ENCODE measurements at regions not wholly inside any gene's neighbourhood (a gene's known extent, or its start where the extent isn't known, plus 50 kb on each side); places are given as distances from the start of the nearest gene placed in this dataset.

DNA sequence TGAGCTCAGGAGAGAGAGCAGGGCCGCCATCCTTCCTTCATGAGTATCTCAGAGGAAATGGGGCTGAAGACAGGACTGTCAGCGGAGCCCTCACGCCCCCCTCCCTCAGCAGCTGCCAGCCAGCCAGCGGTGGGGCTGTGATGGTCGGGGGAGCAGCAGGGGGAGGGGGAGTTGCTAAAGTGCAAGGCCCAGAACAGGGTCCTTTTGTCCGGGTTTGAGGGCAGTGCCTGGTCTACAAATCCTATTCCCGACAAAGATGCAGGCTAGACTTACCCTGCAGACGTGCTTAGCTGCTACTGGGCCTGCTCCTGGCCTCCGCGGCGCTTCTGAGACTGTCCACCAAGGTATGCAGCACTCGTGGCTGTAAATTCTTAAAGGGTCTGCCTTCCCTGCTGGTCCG, 593.4 kb upstream of the CDH4 start:
- no peak for DNase-seq

- DNase-seq = no peak
Measured at GRCh38 chr20:60659240-60659639, 592.8 kb upstream of the CDH4 start.

DNA sequence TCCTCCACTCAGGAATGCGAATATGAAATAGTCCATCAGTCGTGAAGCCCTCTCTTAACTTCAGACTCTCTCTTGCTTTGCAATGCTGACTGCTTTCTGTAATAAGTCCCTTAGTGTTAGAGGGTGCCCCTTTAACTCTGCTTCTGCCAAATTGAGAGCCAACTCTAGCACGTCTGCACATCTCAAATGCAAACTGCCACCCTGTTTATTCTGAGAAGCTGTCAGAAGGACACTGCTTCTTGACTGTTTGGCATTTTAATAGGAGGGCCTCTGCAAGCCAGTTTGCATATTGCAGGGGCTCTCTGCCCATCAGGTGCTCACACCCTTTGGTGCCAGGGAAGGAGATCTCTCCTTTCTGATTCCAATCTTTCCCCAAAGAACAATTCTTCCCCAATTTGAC, 589.8 kb upstream of the CDH4 start:
- DNase-seq = no peak

- DNase-seq = no peak
Measured at GRCh38 chr20:60664106-60664505, 588.0 kb upstream of the CDH4 start.

DNA sequence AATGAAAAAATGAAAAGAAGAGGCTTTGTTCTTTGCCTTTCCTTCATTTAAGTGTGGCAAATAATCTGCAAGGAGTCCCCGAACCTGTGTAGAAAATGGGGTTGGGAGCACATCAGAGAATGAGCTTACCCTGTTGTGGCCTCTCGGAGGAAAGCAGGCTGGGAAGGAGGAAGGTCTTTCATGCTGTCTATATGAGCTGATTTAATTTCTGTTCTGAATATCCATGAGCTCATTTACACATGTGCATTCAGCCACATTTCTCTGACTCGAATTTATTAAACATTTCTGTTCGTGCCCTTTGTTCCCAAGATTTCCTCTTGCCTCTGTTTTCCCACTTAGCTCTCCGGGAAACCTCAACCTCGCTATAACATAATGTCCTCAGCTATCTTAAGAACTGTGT, 584.4 kb upstream of the CDH4 start:
- no peak for DNase-seq

GRCh38 chr20:60669211-60669610, 582.9 kb upstream of the CDH4 start:
- no peak for DNase-seq

DNA sequence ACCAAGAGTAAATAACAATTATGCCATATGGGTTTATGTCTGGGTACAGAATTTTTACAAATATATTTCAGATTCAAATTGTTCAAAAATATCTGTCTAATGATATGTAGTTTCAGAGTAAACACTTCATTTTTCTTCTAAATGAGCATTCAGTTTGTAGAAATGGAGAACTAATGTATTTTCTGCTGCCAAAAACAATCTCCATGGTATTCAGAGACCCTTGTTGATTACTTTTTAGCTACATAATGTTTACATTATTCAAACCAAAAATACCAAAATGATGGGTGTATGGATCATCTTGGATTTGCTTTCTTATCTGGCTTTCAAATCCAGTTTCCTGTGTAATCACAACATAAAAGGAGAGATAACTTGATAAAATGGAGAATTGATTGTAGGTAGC, 576.0 kb upstream of the CDH4 start:
- DNase-seq = no peak

- no peak for DNase-seq
Measured at GRCh38 chr20:60677819-60678218, 574.2 kb upstream of the CDH4 start.

GRCh38 chr20:60680554-60680953, 571.5 kb upstream of the CDH4 start:
- no peak for DNase-seq

DNA sequence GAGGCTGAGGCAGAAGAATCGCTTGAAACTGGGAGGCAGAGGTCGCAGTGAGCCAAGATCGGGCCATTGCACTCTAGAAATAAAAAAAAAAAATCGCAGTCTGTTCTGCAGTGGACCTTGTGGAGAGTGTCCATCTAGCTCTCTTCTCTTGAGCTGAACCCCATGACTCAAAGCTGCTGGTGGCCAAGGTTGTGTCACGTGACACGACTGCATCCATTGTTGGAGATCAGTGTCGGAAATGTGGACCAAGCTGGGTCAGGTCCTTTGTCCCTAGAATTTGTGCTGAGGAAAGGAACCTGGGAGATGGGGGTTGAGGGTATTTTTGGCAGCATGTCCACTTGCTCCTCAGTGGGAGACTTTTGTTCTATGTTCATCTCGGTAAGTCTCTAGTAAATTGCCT, 564.8 kb upstream of the CDH4 start:
- DNase-seq = no peak

DNA sequence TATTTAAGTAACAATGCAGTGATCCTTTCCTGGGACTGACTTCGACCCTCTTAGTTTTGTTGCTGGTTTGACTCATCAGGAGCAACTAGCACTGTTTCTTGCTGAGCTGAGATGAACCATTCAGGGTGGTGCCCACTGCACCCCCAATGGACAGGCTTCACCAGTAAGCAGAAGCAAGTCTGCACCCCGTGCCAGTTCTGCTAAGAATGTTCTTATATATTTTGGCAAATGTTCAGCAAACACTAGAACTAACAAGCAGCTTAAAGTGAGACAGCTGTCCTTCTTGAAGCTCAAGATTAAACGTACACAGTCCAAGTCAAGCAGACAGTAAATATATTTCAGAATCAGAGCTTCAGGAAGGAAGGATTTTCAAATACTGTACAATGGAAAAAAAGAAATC, 561.3 kb upstream of the CDH4 start:
- DNase-seq = no peak

DNA sequence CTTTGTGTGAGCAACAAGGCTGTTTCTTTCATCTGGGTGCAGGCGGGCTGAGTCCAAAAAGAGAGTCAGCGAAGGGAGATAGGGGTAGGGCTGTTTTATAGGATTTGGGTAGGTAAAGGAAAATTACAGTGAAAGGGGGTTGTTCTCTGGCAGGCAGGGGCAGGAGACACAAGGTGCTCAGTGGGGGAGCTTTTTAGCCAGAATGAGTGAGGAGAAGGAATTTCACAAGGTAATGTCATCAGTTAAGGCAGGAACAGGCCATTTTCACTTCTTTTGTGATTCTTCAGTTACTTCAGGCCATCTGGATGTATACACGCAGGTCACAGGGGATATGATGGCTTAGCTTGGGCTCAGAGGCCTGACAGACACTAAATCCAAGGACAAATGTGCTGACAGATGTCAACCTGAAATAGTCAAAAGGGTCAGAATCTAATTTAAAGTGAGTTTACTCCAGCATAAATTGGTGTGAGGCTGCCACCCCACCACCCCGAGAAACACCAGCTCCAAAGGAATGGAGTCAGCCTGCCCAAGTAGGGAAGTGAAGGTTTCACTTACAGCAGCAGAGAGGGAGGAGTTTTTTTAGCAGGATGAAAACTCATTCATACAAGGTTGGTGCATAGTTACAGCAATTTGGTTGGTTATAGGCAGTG, 560.0 kb upstream of the CDH4 start:
- DNase-seq = no peak

DNA sequence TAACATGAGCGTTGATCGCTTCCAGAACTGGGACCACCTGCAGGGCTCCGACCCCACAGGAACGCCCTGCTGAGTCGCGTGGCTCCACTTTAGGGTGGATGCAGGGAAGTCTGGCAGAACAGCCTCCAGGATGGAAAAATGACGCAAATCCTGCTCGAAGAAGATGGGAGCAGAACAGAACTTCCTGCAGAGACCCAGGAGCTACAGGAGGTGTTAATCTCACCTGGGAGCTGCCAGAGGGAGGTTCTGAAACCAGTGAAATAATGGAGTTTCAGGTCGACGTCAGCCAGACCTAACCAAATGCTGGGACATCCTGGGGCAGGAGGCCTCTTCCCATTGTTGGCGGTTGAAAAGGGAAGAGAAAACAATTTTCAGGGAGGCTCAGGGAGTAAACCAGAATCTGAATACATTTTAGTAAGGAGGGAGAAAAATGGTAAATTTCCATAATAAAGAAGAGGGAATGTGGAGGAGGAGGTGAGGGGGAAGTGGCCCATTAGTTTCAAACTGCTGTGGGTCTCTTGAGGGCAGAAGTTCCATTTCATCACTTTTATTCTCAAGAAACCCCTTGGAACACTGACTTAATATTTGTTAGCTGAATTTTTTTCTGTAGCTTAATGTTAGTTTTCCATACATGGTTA, 558.4 kb upstream of the CDH4 start:
- DNase-seq = no peak

DNA sequence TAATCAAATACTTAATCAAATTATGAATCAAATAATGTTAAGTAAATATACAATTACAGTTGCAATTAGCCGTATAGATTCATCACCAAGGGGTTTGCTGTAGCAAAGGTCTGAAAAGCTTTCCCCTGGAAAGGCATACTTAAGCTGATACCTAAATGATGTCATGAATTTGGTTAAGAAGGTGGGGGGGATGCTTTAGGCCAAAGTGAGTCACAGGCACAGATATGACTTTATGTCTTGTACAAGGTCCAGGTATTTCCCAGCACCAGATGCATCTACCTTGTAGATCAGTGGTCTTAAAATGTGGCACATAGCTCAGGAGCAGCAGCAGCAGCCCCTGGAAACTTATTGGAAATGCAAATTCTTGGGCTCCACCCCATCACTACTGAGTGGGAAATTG, 557.3 kb upstream of the CDH4 start:
- no peak for DNase-seq

DNA sequence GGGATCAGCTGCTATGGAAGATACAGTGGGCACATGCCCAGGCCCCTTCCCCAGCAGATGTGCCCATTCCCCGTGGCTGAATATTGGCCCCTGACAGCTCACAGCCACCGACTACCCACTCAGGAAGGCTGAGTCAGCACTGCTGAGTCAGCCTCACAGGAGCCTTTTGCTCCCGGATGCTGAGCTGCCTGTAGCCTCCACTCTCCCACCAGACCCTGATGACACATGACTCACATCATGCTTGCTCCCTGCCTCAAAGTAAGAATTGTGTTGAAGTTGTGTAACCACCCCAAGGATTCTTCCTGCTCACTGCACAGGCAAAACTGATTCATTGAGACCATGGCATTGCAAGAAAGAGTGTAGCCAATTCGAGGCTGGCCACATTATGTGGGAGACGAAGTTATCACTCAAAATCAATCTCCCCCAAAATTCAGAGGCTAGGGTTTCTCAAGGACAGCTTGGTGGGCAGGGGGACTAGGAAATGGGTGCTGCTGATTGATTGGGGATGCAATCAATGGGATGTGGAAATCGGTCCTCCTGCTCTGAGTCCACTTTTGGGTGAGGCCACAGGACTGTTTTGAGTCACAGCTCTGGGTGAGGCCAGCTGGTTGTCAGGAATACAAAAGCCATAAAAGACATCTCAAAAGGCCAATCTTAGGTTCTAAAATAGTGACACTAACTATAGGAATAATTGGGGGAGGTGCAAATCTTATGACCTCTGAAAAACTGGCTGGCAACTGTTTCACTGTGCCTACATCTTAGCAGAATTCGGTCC, 556.6 kb upstream of the CDH4 start:
- no peak for DNase-seq

DNA sequence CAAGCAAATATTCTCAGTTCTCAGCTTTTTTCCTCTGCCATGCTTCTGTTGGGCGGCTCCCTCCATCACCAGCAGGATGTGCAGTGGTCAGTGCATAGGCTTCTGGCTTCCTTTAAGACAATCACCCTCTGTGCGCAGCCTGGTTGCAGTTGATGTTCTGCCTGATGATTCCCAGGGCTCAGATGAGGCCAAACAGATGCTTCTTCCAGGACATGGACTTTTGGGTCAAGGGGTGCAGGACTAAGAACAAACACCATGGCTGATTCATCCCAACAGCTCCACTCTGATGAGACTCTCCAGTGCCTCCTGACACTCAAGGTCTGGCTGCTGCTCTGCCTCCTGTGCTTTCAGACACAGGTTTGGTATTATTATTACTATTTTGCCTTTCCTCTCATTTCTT, 554.8 kb upstream of the CDH4 start:
- DNase-seq = no peak

GRCh38 chr20:60700728-60701127, 551.3 kb upstream of the CDH4 start:
- no peak for DNase-seq

GRCh38 chr20:60704147-60704546, 547.9 kb upstream of the CDH4 start:
- no peak for DNase-seq

GRCh38 chr20:60713396-60713795, 538.7 kb upstream of the CDH4 start:
- no peak for DNase-seq

DNA sequence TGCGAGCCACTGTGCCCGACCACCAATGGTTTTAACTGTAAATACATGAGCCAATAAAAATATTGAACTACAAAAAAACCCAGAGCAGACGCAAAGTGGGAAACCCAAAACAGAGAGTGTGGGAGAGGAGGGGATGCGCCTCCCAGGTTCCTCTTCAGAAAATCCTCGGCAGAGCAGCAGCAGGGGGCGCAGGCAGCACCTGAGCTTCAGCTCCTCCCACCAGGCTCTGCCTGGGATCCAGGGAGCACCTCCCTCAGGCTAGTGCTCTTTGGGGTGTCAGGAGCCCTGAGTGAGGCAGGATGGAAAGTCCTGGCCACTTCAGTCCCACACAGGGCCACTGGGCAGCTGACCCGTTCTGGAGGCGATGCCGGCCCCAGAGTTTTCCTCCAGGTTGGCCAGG, 536.9 kb upstream of the CDH4 start:
- no peak for DNase-seq

DNA sequence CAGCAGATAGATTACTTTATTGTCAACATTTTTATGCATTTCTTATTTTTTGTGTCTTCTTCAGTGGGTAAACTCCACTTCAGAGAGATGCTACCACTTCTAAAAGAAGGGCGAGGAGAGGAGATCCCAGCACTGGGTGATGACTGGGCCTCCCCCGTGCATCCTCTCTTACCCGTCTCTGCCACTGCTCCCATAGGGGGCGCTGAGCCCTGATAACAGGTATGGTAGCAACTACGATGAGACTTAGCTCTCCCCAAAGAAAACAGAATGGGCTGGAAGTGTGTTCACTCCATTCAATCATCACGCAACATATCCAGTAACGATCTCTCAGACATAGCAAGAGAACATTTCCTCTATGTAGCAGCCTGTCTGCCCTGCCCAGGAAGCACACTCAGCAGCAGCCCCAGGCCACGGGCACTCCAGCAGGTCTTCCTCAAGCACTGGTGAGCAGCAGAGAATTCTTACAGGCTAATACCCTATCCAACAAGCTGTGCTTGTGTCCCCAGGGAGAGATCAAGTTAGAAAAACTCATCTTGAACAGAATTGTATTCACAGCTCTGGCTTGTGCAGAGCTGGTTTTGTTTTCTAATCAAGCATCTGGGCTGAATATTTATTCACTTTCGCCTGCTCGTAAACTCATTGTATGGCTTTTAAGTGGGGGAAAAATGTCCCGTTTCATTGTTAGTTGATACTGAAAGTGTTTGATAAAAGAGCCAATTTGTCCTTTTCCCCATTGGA, 533.1 kb upstream of the CDH4 start:
- DNase-seq = no peak

DNA sequence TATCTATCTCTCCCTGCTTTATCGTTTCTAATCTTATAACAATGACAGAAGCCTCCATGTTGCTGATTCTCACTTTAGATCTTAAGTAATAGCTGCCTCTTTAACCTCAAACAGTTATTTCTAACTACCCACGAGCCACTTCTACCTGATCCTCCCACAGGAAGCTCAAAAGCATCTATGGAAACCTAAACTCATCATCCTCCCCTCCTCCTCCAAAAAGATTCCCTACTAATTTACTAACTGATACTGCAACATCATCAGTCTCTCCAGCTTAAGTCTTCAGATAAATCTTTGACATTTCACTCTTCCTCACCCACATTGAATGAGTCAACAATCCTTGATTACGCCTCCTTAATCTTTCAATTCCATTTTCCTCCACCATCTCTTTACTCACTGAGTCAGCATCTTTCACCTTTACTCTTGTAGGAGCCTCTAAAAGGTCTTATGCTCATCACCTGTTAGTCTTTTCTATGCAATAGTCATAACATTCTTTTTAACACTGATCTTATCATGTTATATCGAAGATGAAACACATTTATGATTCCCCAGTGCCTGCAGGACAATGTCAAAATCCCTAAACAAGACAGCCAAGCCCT, 526.7 kb upstream of the CDH4 start:
- DNase-seq = no peak

DNA sequence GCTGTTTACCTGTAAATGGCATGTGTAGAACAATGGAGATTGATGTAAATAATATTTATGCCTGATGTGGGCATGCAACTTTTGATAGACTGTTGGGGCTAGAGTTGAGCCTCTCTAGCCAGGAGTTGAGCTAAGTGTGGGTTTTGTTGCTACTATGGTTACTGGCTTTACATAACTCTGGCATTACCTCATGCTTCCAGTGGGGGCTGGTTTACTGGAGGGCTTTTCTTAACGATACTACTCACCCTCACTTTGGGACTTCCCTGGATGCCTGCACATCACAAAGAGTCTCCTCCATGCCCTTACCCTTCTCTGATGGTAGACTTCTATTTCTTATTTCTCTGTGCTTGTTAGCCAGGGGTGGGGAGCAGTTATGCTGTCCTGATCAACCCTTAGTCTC, 524.6 kb upstream of the CDH4 start:
- no peak for DNase-seq
